Liver (tissue), 8 donors: ENCODE measurements at regions not wholly inside any gene's neighbourhood (a gene's known extent, or its start where the extent isn't known, plus 50 kb on each side); places are given as distances from the start of the nearest gene placed in this dataset.

ENCODE experiments used
- DNase-seq: peaks from one replicate; pipeline ENCODE4 v3.0.0-alpha.2; 2017; ENCODE audit warnings: low spot score
- H3K27ac ChIP-seq, 2 donors: one replicate each; pipeline ENCODE4 v1.7.0; 2013; ENCODE audit warnings: inconsistent platforms in 2 of 2, low read length in 2 of 2, control low read depth in 1 of 2, low read depth in 1 of 2, mild to moderate bottlenecking in 1 of 2
- H3K27me3 ChIP-seq, 4 donors: one replicate each; pipeline versions ENCODE4 v1.6.1 to v1.7.0; 2013; ENCODE audit warnings: low read length in 3 of 4, inconsistent platforms in 1 of 4, mild to moderate bottlenecking in 1 of 4, moderate library complexity in 1 of 4; ENCODE audit not compliant: control insufficient read depth in 4 of 4, insufficient read depth in 4 of 4
- H3K36me3 ChIP-seq, 4 donors: one replicate each; pipeline versions ENCODE4 v1.6.1 to v1.7.0; 2013; ENCODE audit warnings: low read length in 3 of 4, mild to moderate bottlenecking in 3 of 4, low read depth in 1 of 4, moderate library complexity in 1 of 4; ENCODE audit not compliant: control insufficient read depth in 4 of 4, insufficient read depth in 3 of 4
- H3K4me1 ChIP-seq, 4 donors: one replicate each; pipeline versions ENCODE4 v1.6.1 to v1.7.0; 2013; ENCODE audit warnings: low read length in 3 of 4, mild to moderate bottlenecking in 3 of 4, moderate library complexity in 1 of 4; ENCODE audit not compliant: control insufficient read depth in 4 of 4, insufficient read depth in 4 of 4
- H3K4me3 ChIP-seq, 3 donors: one replicate each; pipeline versions ENCODE4 v1.6.1 to v1.7.0; 2013; ENCODE audit warnings: low read length in 3 of 3, control low read depth in 1 of 3, low read depth in 1 of 3, mild to moderate bottlenecking in 1 of 3
- H3K9ac ChIP-seq, 2 donors: one replicate each; pipeline ENCODE4 v1.7.0; 2013; ENCODE audit warnings: low read length in 2 of 2, mild to moderate bottlenecking in 2 of 2, moderate library complexity in 2 of 2, control low read depth in 1 of 2, low read depth in 1 of 2
- H3K9me3 ChIP-seq, 4 donors: one replicate each; pipeline versions ENCODE4 v1.6.1 to v1.7.0; 2013; ENCODE audit warnings: low read length in 3 of 4; ENCODE audit not compliant: control insufficient read depth in 4 of 4
- ATF3 ChIP-seq: IDR thresholded peaks from 2 replicates; pipeline ENCODE4 v1.6.1; 2016; ENCODE audit warnings: antibody characterized with exemption
- CTCF ChIP-seq: fragments of 150-350 bp; IDR thresholded peaks from 2 replicates; pipeline ENCODE4 v1.5.1; 2017; ENCODE audit warnings: improper control_type of control experiment, low read depth, low read length; ENCODE audit not compliant: missing input control
- EGR1 ChIP-seq, 2 donors: IDR thresholded peaks; 2 replicates each; pipeline ENCODE4 v1.6.1; 2016 to 2018; ENCODE audit warnings: antibody characterized with exemption in 2 of 2, low read depth in 2 of 2
- FOXA1 ChIP-seq: IDR thresholded peaks from 2 replicates; pipeline ENCODE4 v1.6.1; 2016; ENCODE audit warnings: antibody characterized with exemption
- FOXA2 ChIP-seq: IDR thresholded peaks from 2 replicates; pipeline ENCODE4 v1.6.1; 2016; ENCODE audit warnings: antibody characterized with exemption
- GABPA ChIP-seq, 2 donors: IDR thresholded peaks in 1 of 2; conservative IDR thresholded peaks in 1 of 2; 2 replicates each; pipeline ENCODE4 v1.6.1; 2016; ENCODE audit warnings: antibody characterized with exemption in 2 of 2, mild to moderate bottlenecking in 1 of 2, moderate library complexity in 1 of 2
- HNF4A ChIP-seq, 2 donors: conservative IDR thresholded peaks; 2 replicates each; pipeline ENCODE4 v1.6.1; 2016; ENCODE audit warnings: antibody characterized with exemption in 2 of 2, mild to moderate bottlenecking in 2 of 2
- HNF4G ChIP-seq: IDR thresholded peaks from 2 replicates; pipeline ENCODE4 v1.6.1; 2016; ENCODE audit warnings: antibody characterized with exemption
- JUND ChIP-seq, 2 donors: IDR thresholded peaks; 2 replicates each; pipeline ENCODE4 v1.6.1; 2016; ENCODE audit warnings: antibody characterized with exemption in 2 of 2
- MAX ChIP-seq: IDR thresholded peaks from 2 replicates; pipeline ENCODE4 v1.6.1; 2016; ENCODE audit warnings: antibody characterized with exemption
- NR2F2 ChIP-seq: IDR thresholded peaks from 2 replicates; pipeline ENCODE4 v1.6.1; 2016; ENCODE audit warnings: antibody characterized with exemption
- RAD21 ChIP-seq, 2 donors: IDR thresholded peaks; 2 replicates each; pipeline ENCODE4 v1.6.1; 2016; ENCODE audit warnings: antibody characterized with exemption in 2 of 2, mild to moderate bottlenecking in 2 of 2
- REST ChIP-seq: IDR thresholded peaks from 2 replicates; pipeline ENCODE4 v1.6.1; 2016; ENCODE audit warnings: antibody characterized with exemption, mild to moderate bottlenecking
- RXRA ChIP-seq, 2 donors: IDR thresholded peaks; 2 replicates each; pipeline ENCODE4 v1.6.1; 2017 to 2018; ENCODE audit warnings: antibody characterized with exemption in 2 of 2, mild to moderate bottlenecking in 1 of 2
- SP1 ChIP-seq: IDR thresholded peaks from 2 replicates; pipeline ENCODE4 v1.6.1; 2018; ENCODE audit warnings: antibody characterized with exemption, mild to moderate bottlenecking
- TAF1 ChIP-seq: conservative IDR thresholded peaks from 2 replicates; pipeline ENCODE4 v1.6.1; 2016; ENCODE audit warnings: antibody characterized with exemption, mild to moderate bottlenecking
- YY1 ChIP-seq: IDR thresholded peaks from 2 replicates; pipeline ENCODE4 v1.6.1; 2016; ENCODE audit warnings: antibody characterized with exemption, mild to moderate bottlenecking
- ZBTB33 ChIP-seq: IDR thresholded peaks from 2 replicates; pipeline ENCODE4 v1.6.1; 2016; ENCODE audit warnings: antibody characterized with exemption
- WGBS: extraction: QIAGEN DNeasy Blood & Tissue Kit; methylation state at CpG from one replicate; pipeline ENCODE4 v1.1.7; 2013; 5-methylcytosine and 5-hydroxymethylcytosine counted together
- donor health status: healthy.
- donor health status: healthy.
- donor health status: healthy.
- donor health status: healthy.
- donor health status: healthy.

GRCh38 chr3:163368168-163368567, 1710.1 kb downstream of the SI start:
- no peak overlapping the region for H3K4me3 ChIP-seq
- DNase-seq: no peak
- no peaks in the 10 kb centered on the region for H3K36me3 ChIP-seq
- no peaks in the 10 kb centered on the region for H3K4me1 ChIP-seq
- no peaks in the 10 kb centered on the region for H3K9me3 ChIP-seq
- H3K9ac ChIP-seq: no peak overlapping the region
- no peak for TF ChIP-seq HNF4G
- TF ChIP-seq FOXA2: no peak
- no peak for TF ChIP-seq CTCF
- no peak for TF ChIP-seq GABPA (IDR thresholded peaks at IDR 0.05 in 1 of 2, conservative IDR thresholded peaks at IDR 0.05 in 1 of 2)
- TF ChIP-seq ZBTB33: no peak
- TF ChIP-seq SP1: no peak
- no peak for TF ChIP-seq RXRA (IDR thresholded peaks at IDR 0.05)
- TF ChIP-seq JUND (IDR thresholded peaks at IDR 0.05): no peak
- no peak for TF ChIP-seq REST
- TF ChIP-seq RAD21 (IDR thresholded peaks at IDR 0.05): no peak
- TF ChIP-seq MAX: no peak
- TF ChIP-seq EGR1 (IDR thresholded peaks at IDR 0.05; ENCODE audit: low read depth in 2 of 2): no peak
- no peak for TF ChIP-seq ATF3
- no peak for TF ChIP-seq YY1
- TF ChIP-seq TAF1: no peak
- no peak for TF ChIP-seq FOXA1
- TF ChIP-seq HNF4A (conservative IDR thresholded peaks at IDR 0.05): no peak
- TF ChIP-seq NR2F2: no peak
- H3K27me3 ChIP-seq: no peaks in the 10 kb centered on the region
- no peak overlapping the region for H3K27ac ChIP-seq

GRCh38 chr3:163364717-163365116, 1713.6 kb downstream of the SI start:
- Histone ChIP-seq H3K9me3 (no peaks in the 10 kb centered on the region), H3K27ac (no peak overlapping the region), H3K9ac (no peak overlapping the region), H3K36me3 (no peaks in the 10 kb centered on the region), H3K4me3 (no peak overlapping the region), H3K4me1 (no peaks in the 10 kb centered on the region), H3K27me3 (no peaks in the 10 kb centered on the region)
- no peak for DNase-seq
- no peak for TF ChIP-seq MAX
- 63% methylated on average over 4 of the region's 4 CpGs for WGBS
